M059J (cell line): ENCODE measurements at regions not wholly inside any gene's neighbourhood (a gene's known extent, or its start where the extent isn't known, plus 50 kb on each side); places are given as distances from the start of the nearest gene placed in this dataset.
"Not testable (repeated sequence)": the region's sequence is repeated elsewhere in the genome, so short reads cannot be mapped to it uniquely, and the experiment has no call there.

Experiments used
- DNase-seq: peaks from one replicate; pipeline ENCODE4 v3.0.0-alpha.2; 2012; ENCODE audit warnings: low read depth

DNA sequence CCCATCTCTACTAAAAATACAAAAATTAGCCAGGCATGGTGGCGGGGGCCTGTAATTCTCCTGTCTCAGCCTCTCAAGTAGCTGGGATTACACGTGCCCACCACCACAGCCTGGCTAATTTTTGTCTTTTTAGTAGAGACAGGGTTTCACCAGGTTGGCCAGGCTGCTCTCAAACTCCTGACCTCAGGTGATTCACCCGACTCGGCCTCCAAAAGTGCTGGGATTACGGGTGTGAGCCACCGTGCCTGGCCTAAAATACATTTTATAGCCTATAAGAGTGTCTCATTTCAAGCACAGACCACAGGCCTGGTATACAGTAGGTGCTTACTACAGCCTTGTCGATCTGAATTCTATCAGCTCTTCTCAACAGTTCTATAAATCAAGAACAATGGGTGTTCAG lies 139.5 kb upstream of the USP29 start:
- not testable (repeated sequence) for DNase-seq

DNA sequence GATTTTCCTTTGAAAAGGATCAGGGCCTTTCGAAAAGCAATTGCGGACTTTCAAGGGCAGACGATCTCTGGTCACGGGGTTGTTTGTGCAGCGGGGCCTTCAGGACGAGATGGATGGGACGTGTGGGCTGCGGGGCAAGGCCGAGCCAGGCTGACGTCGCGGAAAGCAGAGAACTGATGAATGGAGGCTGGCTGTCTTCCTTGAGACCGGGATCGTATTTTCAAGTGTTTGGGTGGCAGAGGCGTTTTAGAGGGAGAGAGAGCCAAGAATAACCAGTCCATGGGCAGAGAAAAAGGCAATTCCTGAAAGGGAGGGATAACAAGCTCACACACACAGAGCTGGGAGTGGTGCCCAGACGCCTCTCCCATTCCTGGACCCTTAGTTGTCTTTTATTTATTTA lies 138.9 kb upstream of the USP29 start:
- no peak for DNase-seq

DNA sequence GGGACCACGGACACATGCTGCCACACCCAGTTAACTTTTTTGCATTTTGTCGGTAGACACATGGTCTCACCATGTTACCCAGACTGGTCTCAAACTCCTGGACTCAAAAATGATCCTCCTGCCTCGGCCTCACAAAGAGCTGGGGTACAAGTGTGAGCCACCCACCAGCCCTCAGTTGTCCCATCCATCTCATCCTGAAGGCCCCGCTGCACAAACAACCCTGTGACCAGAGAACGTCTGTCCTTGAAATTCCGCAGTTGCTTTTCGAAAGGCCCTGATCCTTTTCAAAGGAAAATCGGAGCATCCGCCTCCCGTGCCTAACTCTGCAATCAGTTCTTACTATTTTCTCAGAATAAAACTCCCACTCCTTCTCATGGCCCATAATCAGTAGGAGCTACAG lies 138.3 kb upstream of the USP29 start:
- not testable (repeated sequence) for DNase-seq

DNA sequence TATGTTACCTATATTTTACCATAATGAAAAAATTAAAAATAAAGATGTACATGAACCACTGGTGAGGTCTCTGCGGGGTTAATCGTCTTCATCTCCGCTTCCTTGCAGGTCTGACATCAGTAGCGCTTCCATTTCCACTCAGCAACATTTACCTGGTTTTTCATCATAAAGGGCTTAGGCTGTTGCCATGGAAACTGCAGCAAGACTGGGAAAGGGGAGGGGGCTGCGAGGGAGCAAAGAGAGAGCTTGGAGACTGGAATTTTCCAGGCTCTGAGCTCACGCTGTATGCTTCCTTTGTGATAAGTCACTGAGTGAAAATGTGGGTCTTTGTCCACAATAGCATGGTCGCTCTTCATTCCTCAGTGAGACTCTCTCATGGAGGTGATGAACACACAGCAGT lies 136.6 kb upstream of the USP29 start:
- no peak for DNase-seq

DNA sequence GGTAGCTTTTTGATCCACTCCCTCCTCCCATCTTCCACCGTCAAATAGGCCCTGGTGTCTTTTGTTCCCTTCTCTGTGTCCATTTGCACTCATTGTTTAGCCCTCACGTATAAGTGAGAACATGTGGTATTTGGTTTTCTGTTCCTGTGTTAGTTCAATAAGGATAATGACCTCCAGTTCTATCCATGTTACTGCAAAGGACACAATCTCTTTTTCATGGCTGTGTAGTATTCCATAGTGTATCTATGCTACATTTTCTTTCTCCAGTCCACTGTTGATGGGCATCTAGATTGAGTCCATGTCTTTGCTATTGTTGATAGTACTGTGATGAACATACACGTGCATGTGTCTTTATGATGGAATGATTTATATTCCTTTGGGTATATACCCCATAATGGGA lies 136.0 kb upstream of the USP29 start:
- no peak for DNase-seq

DNA sequence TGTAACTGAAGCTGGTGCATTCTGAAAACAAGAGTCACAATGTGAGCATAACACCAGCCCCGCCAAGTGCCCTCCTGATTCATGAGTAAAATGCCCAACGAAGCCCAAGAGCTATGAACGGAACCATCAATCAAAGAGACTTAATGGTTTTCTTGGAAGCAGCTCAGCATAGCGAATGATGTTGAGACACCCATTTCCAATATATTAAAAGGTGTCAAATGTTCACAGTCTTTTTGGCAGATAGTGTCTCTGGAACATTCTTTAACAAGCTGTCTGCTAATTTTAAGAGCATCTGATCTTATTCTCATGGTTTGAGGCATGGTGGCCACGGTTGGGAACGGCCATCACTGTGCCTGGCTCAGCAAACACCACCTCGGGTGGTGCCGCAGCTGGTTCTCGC lies 133.4 kb upstream of the USP29 start:
- no peak for DNase-seq

DNA sequence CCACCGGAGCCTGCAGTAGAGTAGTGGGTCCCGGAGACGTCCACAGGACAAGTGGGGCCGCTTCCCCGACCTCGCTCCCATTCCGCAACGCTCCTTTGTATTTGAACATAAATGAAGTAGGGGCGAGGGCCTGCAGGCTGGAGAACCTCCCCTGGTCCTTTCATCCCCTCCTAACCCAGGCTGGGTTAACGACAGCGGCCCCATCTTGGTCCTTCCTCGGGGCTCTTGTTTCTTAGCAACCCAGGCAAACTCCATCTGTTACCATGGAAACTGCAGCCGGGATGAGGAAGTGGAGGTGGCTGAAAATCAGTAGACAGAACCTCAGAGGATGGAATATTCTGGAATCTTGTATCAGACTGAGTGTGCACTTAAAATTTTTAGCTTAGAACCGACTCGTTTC lies 132.6 kb upstream of the USP29 start:
- no peak for DNase-seq

DNA sequence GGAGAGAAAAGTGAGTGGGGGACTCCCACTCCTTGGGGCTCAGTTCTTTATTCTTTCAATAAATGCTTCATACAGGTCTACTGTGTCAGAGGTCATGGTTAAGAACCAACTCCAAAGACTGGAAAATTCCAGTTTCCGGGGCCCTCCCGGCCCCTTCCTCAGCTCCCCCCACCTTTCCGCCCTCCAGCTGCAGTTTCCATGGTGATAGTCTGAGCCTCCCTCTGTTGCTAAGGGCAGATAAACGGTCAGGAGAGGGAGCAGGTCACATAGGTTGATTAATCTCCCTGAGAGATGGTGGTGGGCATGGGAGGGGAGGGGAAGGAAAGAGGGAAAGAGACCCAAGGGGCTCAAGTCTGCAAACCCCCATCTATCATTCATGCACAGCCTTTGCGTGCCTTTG lies 131.5 kb upstream of the USP29 start:
- DNase-seq: no peak

DNA sequence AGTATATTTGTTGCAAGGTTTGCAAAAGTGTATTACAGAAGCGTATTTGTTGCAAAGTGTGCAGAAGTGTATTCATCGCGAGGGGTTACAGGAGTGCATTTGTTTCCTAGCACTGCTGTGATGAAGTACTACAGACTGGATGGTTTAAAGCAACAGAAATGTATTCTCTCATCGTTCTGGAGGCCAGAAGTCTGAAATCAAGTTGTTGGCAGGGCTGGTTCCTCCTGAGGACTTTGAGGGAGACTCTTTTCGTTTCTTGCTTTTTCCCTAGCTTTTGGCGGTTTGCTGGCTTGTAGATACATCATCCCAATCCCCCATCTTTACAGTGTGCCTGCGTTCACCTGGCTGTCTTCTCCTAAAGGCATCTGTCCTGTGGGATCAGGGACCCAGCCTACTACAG lies 127.9 kb upstream of the USP29 start:
- DNase-seq: no peak

DNA sequence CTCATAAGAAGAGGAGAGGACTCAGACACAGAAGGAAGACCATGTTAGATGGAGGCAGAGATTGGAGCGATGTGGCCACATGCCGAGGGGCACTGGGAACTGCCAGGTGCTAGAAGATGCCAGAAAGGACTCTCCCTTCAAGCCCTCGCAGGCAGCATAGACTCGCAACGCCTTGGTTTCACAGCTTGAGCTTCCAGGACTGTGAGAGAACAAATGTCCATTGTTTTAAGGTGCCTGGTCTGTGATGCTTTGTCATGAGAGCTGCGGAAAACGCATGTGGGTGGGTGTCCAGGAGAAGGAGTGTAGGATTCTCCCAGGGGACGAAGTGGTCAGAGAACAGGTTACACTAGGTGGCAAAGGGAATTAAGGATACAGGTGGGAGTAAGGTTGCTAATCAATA lies 125.9 kb upstream of the USP29 start:
- DNase-seq: no peak

DNA sequence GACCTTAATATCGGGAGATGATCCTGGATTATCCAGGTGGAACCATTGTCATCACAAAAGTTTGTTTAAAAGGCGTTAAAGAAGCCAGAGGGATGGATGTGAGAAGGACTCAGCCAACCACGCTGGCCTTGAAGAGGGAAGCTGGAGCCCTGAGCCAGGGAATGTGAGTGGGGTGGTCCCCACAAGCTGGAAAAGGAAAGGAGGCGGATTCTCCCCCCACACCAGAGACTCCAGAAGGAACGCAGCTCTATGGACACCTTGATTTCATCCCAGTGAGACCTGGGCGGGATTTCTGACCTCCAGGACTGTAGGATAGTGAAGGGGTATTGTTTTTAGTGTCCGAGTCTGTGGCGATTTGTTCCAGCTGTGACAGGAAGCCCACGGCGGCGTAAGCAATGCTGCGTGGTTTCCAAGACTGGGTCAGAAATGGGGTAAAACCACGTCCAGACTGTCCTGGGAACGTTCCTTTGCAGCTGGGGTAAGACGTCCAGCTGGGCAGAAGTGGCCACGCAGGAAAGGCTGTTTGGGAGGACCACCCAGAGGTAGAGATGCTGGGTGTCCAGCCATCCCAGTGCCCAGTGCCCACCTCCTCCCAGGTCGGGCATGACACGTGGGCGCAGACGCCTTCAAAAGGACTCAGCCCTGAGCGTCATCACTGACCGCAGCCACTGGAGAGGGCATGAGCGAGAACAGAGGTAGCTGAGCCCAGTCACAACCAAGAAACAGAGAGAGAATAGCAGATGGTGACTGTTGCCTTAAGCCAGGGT lies 125.4 kb upstream of the USP29 start:
- DNase-seq: no peak

DNA sequence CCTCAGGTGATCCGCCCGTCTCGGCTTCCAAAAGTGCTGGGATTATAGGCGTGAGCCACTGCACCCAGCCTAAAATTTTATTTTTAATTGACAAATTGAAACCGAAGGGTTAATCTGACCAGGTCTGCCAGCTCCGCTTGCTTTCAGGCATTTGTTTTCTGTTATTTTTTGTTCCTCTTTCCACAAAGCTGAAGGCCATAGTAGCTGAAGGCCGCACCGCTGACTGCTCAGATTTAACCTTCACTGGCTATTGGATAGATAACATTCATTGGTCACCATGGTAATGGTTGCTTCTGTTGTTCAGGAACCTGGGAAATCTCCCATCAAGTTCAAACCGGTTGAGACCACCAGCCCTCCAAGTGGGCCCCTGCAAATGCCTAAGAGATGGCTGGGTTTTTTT lies 124.5 kb upstream of the USP29 start:
- DNase-seq: no peak

DNA sequence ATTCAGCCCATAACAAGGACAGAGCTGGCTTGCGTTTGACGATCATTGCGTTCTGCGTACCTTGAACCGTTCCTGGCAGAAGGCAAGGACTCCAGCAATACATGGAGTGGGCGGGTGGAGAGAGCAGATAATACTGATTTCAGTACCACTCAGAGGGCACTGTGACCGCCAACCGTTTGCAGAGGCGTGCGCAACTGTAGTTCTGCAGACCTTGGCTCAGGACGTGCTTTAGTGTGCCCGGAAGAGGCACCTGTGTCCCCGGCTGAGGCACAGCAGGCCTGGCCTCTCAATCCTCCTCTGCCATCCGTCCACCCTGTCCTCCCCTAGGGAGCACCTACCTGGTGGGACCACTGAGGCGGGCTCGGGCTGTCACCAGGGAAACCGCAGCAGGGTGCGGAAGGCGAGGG lies 117.6 kb upstream of the USP29 start:
- no peak for DNase-seq

DNA sequence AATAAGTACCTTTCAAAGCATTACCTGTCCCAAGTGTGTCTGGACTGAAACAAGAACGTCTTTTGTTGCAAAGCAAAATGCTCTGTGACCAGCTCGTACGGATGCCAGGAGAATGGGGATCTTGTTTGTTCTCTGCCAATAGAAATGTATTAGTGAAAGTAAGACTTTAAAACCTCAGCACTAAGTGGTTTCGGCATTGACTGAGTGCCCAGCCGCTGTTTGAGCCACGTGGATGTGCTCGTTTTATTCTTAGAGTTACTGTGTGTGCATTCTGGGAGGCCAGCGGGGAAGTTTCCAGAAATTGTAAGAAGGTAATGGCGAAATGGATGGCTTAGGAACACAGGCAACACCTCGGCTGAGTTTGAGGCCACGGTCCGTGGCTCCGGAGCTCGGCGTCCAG lies 117.1 kb upstream of the USP29 start:
- no peak for DNase-seq

DNA sequence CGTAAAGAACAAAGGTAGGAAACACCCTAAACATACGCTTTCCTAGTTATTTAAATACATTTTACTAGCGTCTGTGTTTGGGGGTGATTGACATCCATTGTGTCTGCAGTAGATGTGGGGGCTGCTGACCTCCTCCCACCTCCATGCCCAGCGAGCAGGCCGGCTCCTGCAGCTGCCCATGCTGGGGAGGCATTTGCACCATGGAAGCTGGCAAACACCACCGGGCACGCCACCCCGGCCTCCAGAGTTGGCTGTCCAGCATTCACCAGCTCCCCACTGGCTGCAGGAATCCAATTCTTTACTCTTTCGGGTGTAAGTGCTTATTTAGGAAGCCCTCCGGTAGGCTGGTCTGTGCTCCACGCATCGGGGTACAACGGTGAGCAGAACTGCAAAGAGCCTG lies 115.4 kb upstream of the USP29 start:
- no peak for DNase-seq

DNA sequence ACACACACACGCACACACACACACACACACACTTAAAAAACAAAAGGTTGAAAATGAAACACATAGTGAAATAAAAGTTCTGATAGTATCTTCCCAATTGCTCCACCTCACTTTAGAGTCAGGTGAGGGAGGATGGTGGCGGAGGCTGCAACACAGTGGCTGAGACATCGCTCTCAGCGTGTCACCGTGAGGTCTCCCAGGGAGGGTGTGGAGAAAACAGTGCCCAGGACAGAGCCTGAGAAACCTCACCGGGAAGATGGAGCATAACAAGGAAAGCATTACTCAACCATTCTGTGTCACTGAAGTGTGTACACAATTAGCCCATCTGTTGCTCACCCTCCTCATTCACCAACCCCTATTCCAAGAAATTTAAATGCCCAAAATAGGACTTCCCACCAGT lies 111.4 kb upstream of the USP29 start:
- no peak for DNase-seq

DNA sequence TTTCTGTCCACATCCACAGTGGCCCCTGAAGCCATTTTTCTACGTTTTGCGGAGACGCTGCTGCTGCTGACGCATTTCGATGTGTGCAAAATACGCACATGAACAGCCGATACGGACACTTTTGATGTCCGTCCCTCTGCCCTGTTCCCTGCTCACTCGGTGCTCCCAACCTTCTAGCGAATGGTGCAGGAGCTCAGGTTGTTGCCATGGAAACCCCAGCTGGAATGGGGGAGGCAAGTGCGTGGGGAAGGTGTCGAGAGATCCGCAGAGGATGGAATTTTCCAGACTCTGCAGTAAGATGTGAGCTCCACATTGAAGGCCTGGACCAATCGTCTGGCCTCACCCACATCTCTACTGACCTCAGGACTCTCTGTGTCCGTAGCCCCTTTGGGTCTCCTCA lies 109.2 kb upstream of the USP29 start:
- no peak for DNase-seq

DNA sequence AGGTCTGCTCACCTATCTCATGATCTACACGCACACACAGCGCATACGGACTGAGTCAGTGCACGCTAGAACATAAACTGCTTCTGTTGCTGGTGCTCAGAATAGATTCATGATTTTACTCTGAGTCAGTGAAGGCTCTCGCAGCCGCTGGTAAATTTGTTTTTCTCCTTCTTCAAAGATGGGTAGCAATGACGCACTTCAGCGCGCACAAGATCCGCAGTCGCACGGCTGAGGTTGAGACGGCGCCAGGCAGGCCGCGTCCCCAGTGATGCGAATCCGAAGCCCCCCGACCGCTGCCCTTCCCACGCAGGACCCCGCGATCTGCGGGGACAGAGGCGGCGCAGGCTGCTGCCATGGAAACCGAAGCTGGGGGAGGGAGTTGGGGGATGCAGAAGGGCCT lies 103.7 kb upstream of the USP29 start:
- no peak for DNase-seq

DNA sequence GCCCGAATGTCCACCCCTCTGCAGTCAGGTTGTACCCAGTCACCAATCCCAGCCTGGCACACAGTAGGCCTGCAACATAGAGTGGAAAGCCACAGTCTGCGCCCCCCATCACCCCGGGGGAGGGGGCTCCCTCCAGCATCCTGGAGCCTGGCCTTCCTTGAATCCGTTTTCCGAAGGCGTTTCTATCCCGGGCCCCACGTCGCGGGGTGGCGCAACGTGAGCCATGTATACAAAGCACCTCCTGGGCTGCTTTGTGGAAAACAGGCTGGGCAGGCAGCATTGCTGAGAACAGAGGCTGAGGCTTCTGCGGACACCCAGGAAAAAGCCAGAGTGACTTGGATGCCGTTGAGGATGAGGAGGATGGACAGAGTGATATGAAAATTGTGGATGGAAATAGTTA lies 103.3 kb upstream of the USP29 start:
- no peak for DNase-seq

DNA sequence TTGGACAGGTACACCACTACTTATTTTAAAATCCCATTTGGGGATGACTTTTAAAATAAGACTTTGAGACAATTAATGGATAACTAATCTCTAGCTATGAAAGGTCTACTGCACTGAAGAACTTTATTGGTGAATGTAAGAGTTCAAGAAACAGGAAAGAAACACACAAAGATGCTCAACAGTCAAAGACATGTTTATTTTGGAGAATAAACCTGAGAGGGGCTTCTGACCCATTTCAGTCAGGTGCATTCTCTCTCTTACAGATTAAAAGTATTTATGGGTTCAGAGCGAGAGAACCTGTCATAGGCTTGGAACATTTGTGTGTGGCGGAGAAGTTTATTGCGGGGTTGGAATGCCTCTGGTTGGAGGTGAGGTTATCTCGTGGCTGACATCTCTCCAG lies 94.3 kb upstream of the USP29 start:
- no peak for DNase-seq

DNA sequence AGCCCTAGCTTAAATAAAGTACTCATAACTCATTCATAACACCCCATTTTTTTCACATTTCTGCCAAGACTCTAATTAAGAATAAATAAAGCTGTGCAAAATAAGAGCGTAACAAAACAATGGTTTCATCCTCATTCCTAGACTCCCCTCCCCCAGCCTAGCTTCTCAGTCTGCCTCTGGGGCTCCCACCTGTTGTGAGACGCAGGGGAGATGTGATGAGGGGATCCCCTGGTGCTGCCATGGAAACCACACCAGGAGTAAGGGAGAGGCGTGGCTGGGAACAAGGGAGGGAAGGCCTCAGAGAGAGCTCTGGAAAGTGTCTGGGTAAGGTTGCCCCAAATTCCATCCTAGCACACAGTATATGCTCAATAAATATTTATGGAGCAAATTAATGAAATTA lies 93.3 kb upstream of the USP29 start:
- DNase-seq: no peak

DNA sequence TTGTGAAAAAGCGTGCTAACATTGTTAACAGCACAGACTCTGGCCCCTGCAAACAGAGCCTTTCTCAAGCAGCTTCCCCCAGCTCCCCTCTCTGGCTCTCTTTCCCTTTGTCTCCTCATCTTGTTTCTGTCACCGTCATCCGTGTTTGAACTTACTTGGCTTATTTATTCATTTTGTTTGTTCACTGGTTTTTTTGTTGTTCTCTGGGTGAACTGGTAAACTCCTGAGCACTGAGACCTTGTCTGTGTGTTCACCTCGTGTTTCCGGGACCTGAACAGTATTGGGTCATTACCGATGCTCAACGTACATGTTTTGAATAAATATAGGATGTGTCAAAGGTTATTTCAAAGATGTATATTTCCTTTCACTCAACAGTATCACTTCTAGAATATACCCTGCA lies 92.4 kb upstream of the USP29 start:
- DNase-seq: no peak

DNA sequence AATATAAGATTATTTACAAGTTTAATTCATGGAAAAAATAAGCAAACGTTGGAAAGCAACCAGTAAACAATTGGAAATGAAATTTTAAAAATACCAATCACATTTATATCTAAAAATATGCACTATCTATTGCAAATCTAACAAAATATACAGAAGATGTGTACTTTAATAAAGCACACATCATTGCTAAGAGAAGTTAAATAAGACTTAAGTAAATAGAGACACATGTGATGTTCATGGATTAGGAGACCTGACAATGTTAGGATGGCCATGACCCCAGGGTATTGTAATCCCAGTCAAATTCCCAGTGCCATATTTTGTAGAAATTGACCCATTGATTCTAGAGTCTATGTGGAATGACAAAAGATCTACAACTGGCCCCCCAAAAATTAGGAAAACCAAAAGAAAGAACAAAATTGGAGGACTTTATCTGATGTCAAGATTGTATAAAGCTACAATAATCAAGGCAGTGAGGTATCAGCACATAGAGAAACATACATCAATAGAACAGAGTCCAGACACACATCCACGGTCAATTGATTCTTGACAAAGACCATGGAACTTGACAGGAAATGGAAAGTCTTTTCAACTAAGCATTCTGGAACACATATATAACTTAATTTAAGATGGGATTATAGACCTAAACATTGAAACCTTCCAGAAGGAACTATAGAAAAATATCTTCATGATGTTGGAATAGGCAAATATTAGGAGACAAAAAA lies 90.8 kb upstream of the USP29 start:
- DNase-seq: no peak

DNA sequence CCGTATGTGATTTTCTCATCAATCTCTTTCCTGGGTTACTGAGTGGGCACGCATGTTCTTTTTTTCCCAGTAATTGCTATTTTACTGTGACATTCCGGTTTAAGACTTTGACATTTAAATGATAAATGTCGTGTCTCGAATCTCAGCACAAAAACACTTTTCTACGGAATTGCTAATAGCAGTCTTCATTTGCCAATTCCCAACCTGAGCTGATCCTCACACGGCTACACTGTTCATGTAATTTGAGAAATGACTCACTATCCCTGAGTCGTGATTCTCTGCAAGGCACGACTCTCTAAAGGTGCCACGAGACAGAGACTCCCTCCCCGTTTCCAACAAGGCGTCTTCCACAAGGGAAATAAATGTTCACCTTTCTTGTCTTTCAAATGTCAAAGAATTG lies 88.7 kb upstream of the USP29 start:
- no peak for DNase-seq
